ENCODE measurements at regions not wholly inside any gene's neighbourhood (a gene's known extent, or its start where the extent isn't known, plus 50 kb on each side); places are given as distances from the start of the nearest gene placed in this dataset.

DNA sequence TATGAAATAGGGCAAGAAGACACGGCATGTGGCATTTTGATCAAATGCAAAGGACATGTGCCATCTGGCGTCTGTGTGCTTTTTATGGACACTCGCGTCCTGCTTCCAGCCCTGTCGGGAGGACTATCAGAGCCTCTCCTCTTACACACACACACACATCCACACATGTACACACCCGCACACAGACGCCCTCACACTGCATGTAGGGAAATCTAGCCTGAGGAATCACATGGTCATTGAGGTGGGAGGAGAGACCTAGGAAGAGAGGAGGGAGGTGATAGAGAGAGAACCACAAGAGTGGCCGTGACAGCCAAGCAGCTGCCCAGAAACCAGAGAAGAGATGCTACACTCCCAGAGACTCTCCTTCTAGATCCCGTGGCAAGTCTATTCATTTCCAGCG is 105.9 kb upstream of the CDYL start:
- TF ChIP-seq RNF2 (IDR thresholded peaks at IDR 0.05): no peak
- TF ChIP-seq, protein P1, sequence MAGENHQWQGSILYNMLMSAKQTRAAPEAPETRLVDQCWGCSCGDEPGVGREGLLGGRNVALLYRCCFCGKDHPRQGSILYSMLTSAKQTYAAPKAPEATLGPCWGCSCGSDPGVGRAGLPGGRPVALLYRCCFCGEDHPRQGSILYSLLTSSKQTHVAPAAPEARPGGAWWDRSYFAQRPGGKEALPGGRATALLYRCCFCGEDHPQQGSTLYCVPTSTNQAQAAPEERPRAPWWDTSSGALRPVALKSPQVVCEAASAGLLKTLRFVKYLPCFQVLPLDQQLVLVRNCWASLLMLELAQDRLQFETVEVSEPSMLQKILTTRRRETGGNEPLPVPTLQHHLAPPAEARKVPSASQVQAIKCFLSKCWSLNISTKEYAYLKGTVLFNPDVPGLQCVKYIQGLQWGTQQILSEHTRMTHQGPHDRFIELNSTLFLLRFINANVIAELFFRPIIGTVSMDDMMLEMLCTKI (IDR thresholded peaks at IDR 0.05; ENCODE audit: partially characterized antibody): no peak
- TF ChIP-seq ZNF766 (CRISPR knock-in tag; conservative IDR thresholded peaks at IDR 0.05): no peak
- H3K9ac ChIP-seq (ENCODE audit: insufficient read depth in 1 of 2, low read depth in 2 of 2, low read length in 2 of 2): no peak overlapping the region
- no peaks in the 10 kb centered on the region for H4K20me1 ChIP-seq (replicated peaks; ENCODE audit: control insufficient read depth, insufficient read depth, low read length)
- H3K79me2 ChIP-seq (ENCODE audit: control insufficient read depth, insufficient read depth, low read length): no peaks in the 10 kb centered on the region
- H2AFZ ChIP-seq (ENCODE audit: low read depth, low read length): no peak overlapping the region
- H3K4me1 ChIP-seq (replicated peaks in 1 of 2; ENCODE audit: control insufficient read depth in 2 of 2, insufficient read depth in 2 of 2, low read length in 2 of 2): peaks cover 2 to 30% of the 10 kb centered on the region in 2 experiments; a peak in 4 of 5 replicates
- in situ Hi-C loops (cut with MboI) (no loop called here), intact Hi-C loops (cut with micrococcal nuclease) (no loop called here)
- DNase-seq (ENCODE audit: extremely low read depth in 1 of 4, low spot score in 3 of 4) (no peak), ATAC-seq (no peak; the same call in 1 of the 3 replicates), FAIRE-seq (no peak)
- ChIA-PET POLR2A (no interaction called here), CTCF (ENCODE audit: low intra/inter-chr PET ratio) (no interaction called here)
- no TSS peak for BruUV-seq (replicated peaks)
- no peak overlapping the region for H3K27ac ChIP-seq (ENCODE audit: extremely low read depth, low read depth, low read length)
- no peak overlapping the region for H3K4me2 ChIP-seq (ENCODE audit: insufficient read depth, low read length)
- no peak overlapping the region for H3K4me3 ChIP-seq
- peaks cover 0 to 10% of the 10 kb centered on the region in 2 experiments; a peak in 2 of 5 replicates for H3K27me3 ChIP-seq (ENCODE audit: control insufficient read depth in 2 of 2, insufficient read depth in 2 of 2, low read length in 2 of 2)
- H3K36me3 ChIP-seq (ENCODE audit: control insufficient read depth, insufficient read depth, low read length): no peaks in the 10 kb centered on the region
- 46% methylated on average over 10 of the region's 10 CpGs for WGBS (ENCODE audit: insufficient coverage, low coverage, missing lambda C conversion rate)
- H3K9me1 ChIP-seq (ENCODE audit: control insufficient read depth, insufficient read depth, low read length): no peaks in the 10 kb centered on the region
- H3K9me3 ChIP-seq (replicated peaks; ENCODE audit: control insufficient read depth, insufficient read depth, low read depth, low read length): no peaks in the 10 kb centered on the region

Measured in K562 (cell line).